Lower lobe of right lung (tissue), 2 donors: ENCODE measurements at regions not wholly inside any gene's neighbourhood (a gene's known extent, or its start where the extent isn't known, plus 50 kb on each side); places are given as distances from the start of the nearest gene placed in this dataset.

Source experiments
- ATAC-seq, 2 donors: fragments of 200-7000 bp; cut with Tn5 transposase; one replicate each; pipeline ENCODE4 v1.9.1; 2020 to 2022; ENCODE audit warnings: mild to moderate bottlenecking in 2 of 2, moderate library complexity in 2 of 2
- DNase-seq: peaks from one replicate; pipeline ENCODE4 v3.0.0-alpha.2; 2020
- H3K27ac ChIP-seq: fragments of 200-600 bp; one replicate; pipeline ENCODE4 v1.8.0; 2022
- H3K27me3 ChIP-seq: fragments of 200-600 bp; one replicate; pipeline ENCODE4 v1.8.0; 2022; ENCODE audit warnings: low read depth
- H3K36me3 ChIP-seq: fragments of 200-600 bp; one replicate; pipeline ENCODE4 v1.8.0; 2022; ENCODE audit warnings: mild to moderate bottlenecking
- H3K4me1 ChIP-seq: fragments of 200-600 bp; one replicate; pipeline ENCODE4 v1.8.0; 2022
- H3K4me3 ChIP-seq: fragments of 200-600 bp; one replicate; pipeline ENCODE4 v1.8.0; 2022; ENCODE audit warnings: mild to moderate bottlenecking
- H3K9me3 ChIP-seq: fragments of 200-600 bp; one replicate; pipeline ENCODE4 v1.8.0; 2022
- CTCF ChIP-seq: fragments of 200-600 bp; IDR thresholded peaks from one replicate; pipeline ENCODE4 v1.8.0; 2022; ENCODE audit warnings: antibody characterized with exemption, mild to moderate bottlenecking
- intact Hi-C: fragments of 100-400 bp; cut with DNase I; formaldehyde crosslinking; loops from one replicate; pipeline ENCODE4 v1.11.0; 2022
- donor health status: DM: no; HTN: yes; CAD: no; lungs with severe emphysema.

- no peaks in the 10 kb centered on the region for H3K9me3 ChIP-seq
- H3K4me3 ChIP-seq, result no peak overlapping the region
- no peaks in the 10 kb centered on the region for H3K4me1 ChIP-seq
- no peaks in the 10 kb centered on the region for H3K27me3 ChIP-seq
- DNase-seq, result no peak
- no peak for TF ChIP-seq CTCF
- H3K36me3 ChIP-seq, result no peaks in the 10 kb centered on the region
- H3K27ac ChIP-seq, result no peak overlapping the region
- ATAC-seq, result no peak
- intact Hi-C loops, result no loop called here
Measured at GRCh38 chr6:148291876-148292275, 50.8 kb upstream of the SASH1 start.
